Retinal pigment epithelial cell (primary cell): ENCODE measurements at regions not wholly inside any gene's neighbourhood (a gene's known extent, or its start where the extent isn't known, plus 50 kb on each side); places are given as distances from the start of the nearest gene placed in this dataset.

Experiments
- DNase-seq: peaks from one replicate; pipeline ENCODE4 v3.0.0-alpha.2; 2010; ENCODE audit warnings: low read depth
- H3K4me3 ChIP-seq: 2 replicates; pipeline ENCODE4 v1.5.1; 2011; ENCODE audit warnings: mild to moderate bottlenecking, low read length, control low read depth, moderate library complexity
- TF ChIP-seq, protein P1 (sequence below): conservative IDR thresholded peaks from 2 replicates; pipeline ENCODE4 v1.5.1; 2011; ENCODE audit warnings: low read depth, low read length, control low read depth, inconsistent platforms

GRCh38 chr5:110038297-110038997 lies 348.7 kb downstream of the MAN2A1 start:
- TF ChIP-seq, protein P1, sequence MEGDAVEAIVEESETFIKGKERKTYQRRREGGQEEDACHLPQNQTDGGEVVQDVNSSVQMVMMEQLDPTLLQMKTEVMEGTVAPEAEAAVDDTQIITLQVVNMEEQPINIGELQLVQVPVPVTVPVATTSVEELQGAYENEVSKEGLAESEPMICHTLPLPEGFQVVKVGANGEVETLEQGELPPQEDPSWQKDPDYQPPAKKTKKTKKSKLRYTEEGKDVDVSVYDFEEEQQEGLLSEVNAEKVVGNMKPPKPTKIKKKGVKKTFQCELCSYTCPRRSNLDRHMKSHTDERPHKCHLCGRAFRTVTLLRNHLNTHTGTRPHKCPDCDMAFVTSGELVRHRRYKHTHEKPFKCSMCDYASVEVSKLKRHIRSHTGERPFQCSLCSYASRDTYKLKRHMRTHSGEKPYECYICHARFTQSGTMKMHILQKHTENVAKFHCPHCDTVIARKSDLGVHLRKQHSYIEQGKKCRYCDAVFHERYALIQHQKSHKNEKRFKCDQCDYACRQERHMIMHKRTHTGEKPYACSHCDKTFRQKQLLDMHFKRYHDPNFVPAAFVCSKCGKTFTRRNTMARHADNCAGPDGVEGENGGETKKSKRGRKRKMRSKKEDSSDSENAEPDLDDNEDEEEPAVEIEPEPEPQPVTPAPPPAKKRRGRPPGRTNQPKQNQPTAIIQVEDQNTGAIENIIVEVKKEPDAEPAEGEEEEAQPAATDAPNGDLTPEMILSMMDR = no peak
- no peak overlapping the region for H3K4me3 ChIP-seq
- DNase-seq = no peak

- no peak overlapping the region for H3K4me3 ChIP-seq
- TF ChIP-seq, protein P1 = peak; percentile 11
- DNase-seq = no peak
Measured at GRCh38 chr5:110040178-110040577, 350.5 kb downstream of the MAN2A1 start.

- TF ChIP-seq, protein P1 = no peak
- H3K4me3 ChIP-seq = no peak overlapping the region
- DNase-seq = no peak
Measured at GRCh38 chr5:110043025-110043424, 353.3 kb downstream of the MAN2A1 start.

GRCh38 chr5:110045158-110045557 lies 355.4 kb downstream of the MAN2A1 start:
- H3K4me3 ChIP-seq = no peak overlapping the region
- DNase-seq = no peak
- TF ChIP-seq, protein P1 = no peak

GRCh38 chr5:110048491-110048890 lies 358.8 kb downstream of the MAN2A1 start:
- TF ChIP-seq, protein P1 = no peak
- no peak overlapping the region for H3K4me3 ChIP-seq

GRCh38 chr5:110049816-110050215 lies 360.1 kb downstream of the MAN2A1 start:
- no peak for DNase-seq
- TF ChIP-seq, protein P1 = no peak
- H3K4me3 ChIP-seq = no peak overlapping the region

More at GRCh38 chr5:110048491-110048890, 358.8 kb downstream of the MAN2A1 start:
- DNase-seq = no peak

DNA sequence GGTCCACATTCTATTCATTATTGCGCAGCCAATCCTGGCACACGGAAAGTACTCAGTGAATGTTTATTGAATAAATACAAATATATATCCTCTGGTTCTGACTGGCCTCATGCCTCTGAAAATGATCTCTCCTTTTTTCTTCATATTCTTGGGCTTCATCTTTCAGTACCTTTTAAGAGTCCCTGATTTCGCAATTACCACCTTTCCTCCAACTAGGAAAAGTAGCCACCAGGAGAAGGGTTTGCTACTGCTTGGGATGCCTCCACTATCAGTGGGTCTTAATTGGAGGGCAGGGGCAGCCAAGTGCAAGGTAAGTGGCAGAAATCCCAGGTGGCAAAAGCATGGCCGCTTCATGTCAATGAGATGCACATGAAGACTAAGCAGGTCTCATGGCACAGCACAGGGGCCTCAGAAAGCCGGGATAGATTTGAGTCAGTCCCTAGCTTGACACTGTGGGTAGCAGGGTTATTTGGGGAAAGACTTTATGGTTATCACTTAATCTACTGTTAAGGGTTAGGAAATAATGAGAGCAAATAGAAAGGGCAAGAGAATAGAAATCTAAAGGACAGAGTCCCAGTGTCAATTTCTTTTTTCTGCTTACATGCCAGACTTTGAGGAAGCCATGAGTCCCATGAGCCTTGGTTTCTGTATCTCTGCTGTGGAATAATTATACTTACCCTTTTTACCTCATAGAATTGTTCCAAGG lies 361.1 kb downstream of the MAN2A1 start:
- H3K4me3 ChIP-seq = no peak overlapping the region
- no peak for DNase-seq

More for the DNA sequence above, 361.1 kb downstream of the MAN2A1 start:
- TF ChIP-seq, protein P1 = no peak
